ENCODE measurements at regions not wholly inside any gene's neighbourhood (a gene's known extent, or its start where the extent isn't known, plus 50 kb on each side); places are given as distances from the start of the nearest gene placed in this dataset.

DNA sequence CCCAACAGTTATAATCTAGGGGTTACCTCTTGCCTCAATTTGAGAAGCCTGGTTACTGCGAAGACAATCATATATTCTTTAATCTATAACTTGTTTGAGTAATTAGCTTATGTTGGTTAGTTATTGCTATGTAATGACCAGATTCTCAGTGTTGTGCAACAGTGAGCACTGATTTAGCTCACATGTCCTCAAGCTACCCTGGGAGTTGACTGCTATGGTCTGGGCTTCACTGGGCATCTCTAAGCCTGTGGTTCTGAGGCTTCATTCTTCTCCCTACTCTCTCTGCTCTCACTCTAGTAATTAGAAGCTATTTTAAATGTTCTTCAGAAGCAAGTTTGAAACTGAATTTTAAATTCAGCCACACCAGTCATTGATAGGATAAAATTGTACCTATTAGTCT is 371.8 kb downstream of the PBX1 start:
- TF ChIP-seq CTCF (optimal IDR thresholded peaks at IDR 0.05 in 1 of 3, IDR thresholded peaks at IDR 0.05 in 1 of 3, conservative IDR thresholded peaks at IDR 0.05 in 1 of 3; ENCODE audit: extremely low read depth in 1 of 3, insufficient read depth in 2 of 3, low read length in 3 of 3), result no peak
- TF ChIP-seq EZH2 (IDR thresholded peaks at IDR 0.05; ENCODE audit: low read length), result no peak

All from keratinocyte (primary cell).